ENCODE measurements at regions not wholly inside any gene's neighbourhood (a gene's known extent, or its start where the extent isn't known, plus 50 kb on each side); places are given as distances from the start of the nearest gene placed in this dataset.

DNA sequence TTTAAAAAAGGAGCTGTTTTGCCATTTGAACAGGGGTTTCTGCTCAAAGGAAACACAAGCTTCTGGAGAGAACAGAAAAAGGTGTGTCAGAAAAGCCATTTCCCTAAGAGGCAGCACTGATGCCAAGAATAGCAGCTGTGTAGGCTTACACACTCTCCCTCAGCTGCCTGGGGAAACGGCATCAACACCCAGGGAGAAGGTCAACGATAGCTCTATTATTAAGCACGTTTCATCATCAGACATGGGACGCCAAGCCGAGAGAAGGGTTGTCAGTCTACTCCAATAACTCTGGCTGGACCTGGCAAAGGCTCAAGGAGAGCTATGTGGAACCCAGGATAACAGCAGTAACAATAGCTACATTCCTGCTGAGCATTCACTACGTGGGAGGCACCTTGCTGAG, 314.2 kb downstream of the CDK5RAP2 start:
- H3K4me1 Mint-ChIP-seq (ENCODE audit: low read depth) = no peaks in the 10 kb centered on the region
- H3K36me3 Mint-ChIP-seq (ENCODE audit: low read depth) = no peaks in the 10 kb centered on the region
- H3K27me3 Mint-ChIP-seq = peaks cover 6% of the 10 kb centered on the region
- no peaks in the 10 kb centered on the region for H3K9me3 Mint-ChIP-seq
- H3K27ac Mint-ChIP-seq = no peak overlapping the region
- ATAC-seq (no peak), DNase-seq (no peak)
- no peak overlapping the region for H3K4me3 Mint-ChIP-seq
- no peak for TF ChIP-seq CTCF (IDR thresholded peaks at IDR 0.05)
- ChIA-PET POLR2A (no interaction called here), CTCF (no interaction called here)
- intact Hi-C loops (cut with micrococcal nuclease) = no loop called here

GRCh38 chr9:120264528-120264927, 315.4 kb downstream of the CDK5RAP2 start:
- peaks cover 6% of the 10 kb centered on the region for H3K27me3 Mint-ChIP-seq
- ChIA-PET POLR2A (no interaction called here), CTCF (no interaction called here)
- H3K27ac Mint-ChIP-seq = no peak overlapping the region
- no peak overlapping the region for H3K4me3 Mint-ChIP-seq
- ATAC-seq (no peak), DNase-seq (no peak)
- no peaks in the 10 kb centered on the region for H3K4me1 Mint-ChIP-seq (ENCODE audit: low read depth)
- H3K36me3 Mint-ChIP-seq (ENCODE audit: low read depth) = no peaks in the 10 kb centered on the region
- no peaks in the 10 kb centered on the region for H3K9me3 Mint-ChIP-seq
- TF ChIP-seq CTCF (IDR thresholded peaks at IDR 0.05) = no peak
- intact Hi-C loops (cut with micrococcal nuclease) = no loop called here

DNA sequence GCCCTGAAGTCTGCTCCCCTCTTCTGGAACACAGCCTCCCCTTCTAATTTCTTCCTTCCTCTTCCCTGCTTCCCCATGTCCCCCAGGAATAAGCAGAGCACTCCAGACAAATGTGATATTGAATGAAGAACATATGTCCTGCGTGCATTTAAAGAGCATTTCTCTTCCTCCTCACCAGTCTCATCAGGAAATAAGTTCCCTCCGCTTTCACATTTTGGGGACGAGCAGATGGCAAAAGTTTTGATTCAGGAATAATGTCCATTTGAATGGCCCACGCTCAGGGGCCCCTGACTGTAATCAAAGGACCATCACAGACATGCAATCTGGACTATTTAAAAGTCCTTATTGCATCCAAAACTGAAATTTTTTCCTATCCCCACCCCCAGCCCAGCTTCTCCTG, 316.1 kb downstream of the CDK5RAP2 start:
- no peaks in the 10 kb centered on the region for H3K4me1 Mint-ChIP-seq (ENCODE audit: low read depth)
- intact Hi-C loops (cut with micrococcal nuclease) = no loop called here
- no peak for ATAC-seq
- H3K27me3 Mint-ChIP-seq = peaks cover 9% of the 10 kb centered on the region
- no peak overlapping the region for H3K4me3 Mint-ChIP-seq
- ChIA-PET POLR2A (no interaction called here), CTCF (no interaction called here)
- H3K27ac Mint-ChIP-seq = no peak overlapping the region
- DNase-seq = no peak
- no peaks in the 10 kb centered on the region for H3K36me3 Mint-ChIP-seq (ENCODE audit: low read depth)
- no peaks in the 10 kb centered on the region for H3K9me3 Mint-ChIP-seq
- no peak for TF ChIP-seq CTCF (IDR thresholded peaks at IDR 0.05)

DNA sequence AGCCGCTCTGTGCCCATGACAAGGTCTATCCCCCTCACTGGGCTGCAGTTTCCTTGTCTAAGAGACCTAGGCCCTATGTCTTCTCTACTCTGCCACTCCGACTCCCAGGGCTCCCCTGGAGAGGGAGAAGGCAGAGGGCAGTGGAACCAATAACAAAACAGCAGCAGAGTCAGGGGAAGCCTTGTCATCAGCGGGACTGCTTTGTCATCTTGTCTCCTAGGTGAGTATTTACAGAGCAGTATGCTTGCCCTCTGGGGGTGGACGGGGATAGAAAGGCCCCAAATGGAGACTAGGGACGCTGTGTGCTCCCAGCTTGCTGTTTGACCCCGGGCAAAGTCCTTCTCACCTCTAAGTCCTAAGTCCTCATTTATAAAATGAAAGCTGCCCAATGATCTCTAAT, 318.5 kb downstream of the CDK5RAP2 start:
- no peak overlapping the region for H3K4me3 Mint-ChIP-seq

GRCh38 chr9:120259100-120259499, 320.9 kb downstream of the CDK5RAP2 start:
- H3K4me3 Mint-ChIP-seq = no peak overlapping the region
- no peaks in the 10 kb centered on the region for H3K4me1 Mint-ChIP-seq (ENCODE audit: low read depth)
- ATAC-seq (no peak), DNase-seq (no peak)
- ChIA-PET CTCF (no interaction called here), POLR2A (no interaction called here)
- no peak for TF ChIP-seq CTCF (IDR thresholded peaks at IDR 0.05)
- intact Hi-C loops (cut with micrococcal nuclease) = no loop called here
- no peaks in the 10 kb centered on the region for H3K36me3 Mint-ChIP-seq (ENCODE audit: low read depth)
- no peaks in the 10 kb centered on the region for H3K9me3 Mint-ChIP-seq
- peaks cover 15% of the 10 kb centered on the region for H3K27me3 Mint-ChIP-seq
- H3K27ac Mint-ChIP-seq = no peak overlapping the region

More for the DNA sequence above, 318.5 kb downstream of the CDK5RAP2 start:
- H3K27ac Mint-ChIP-seq = no peak overlapping the region
- intact Hi-C loops (cut with micrococcal nuclease) = no loop called here
- no peak for TF ChIP-seq CTCF (IDR thresholded peaks at IDR 0.05)
- ATAC-seq (no peak), DNase-seq (no peak)
- no peaks in the 10 kb centered on the region for H3K4me1 Mint-ChIP-seq (ENCODE audit: low read depth)
- H3K9me3 Mint-ChIP-seq = no peaks in the 10 kb centered on the region
- ChIA-PET CTCF (no interaction called here), POLR2A (no interaction called here)
- H3K27me3 Mint-ChIP-seq = peaks cover 12% of the 10 kb centered on the region
- H3K36me3 Mint-ChIP-seq (ENCODE audit: low read depth) = no peaks in the 10 kb centered on the region

All from activated CD8-positive, alpha-beta T cell treated with anti-CD3 and anti-CD28 coated beads for 36 hours (primary cell).